ENCODE measurements at regions not wholly inside any gene's neighbourhood (a gene's known extent, or its start where the extent isn't known, plus 50 kb on each side); places are given as distances from the start of the nearest gene placed in this dataset.

DNA sequence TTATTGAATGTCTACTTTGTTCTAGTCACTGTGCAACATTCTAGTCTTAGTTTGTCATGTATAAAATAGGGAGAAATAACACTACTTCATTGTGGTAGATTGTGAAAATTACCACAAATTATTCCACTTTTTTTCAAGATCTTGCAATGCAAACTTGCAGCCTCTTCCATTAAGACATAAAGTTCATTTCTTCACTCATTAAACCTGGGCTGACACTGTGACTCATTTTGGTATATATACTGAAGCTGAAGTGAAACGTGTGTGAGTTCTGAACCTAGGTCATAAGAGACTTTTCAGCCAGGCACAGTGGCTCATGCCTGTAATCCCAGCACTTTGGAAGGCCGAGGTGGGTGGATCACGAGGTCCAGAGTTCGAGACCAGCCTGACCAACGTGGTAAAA is 329.0 kb downstream of the BCKDHB start:
- TF ChIP-seq, protein P1, sequence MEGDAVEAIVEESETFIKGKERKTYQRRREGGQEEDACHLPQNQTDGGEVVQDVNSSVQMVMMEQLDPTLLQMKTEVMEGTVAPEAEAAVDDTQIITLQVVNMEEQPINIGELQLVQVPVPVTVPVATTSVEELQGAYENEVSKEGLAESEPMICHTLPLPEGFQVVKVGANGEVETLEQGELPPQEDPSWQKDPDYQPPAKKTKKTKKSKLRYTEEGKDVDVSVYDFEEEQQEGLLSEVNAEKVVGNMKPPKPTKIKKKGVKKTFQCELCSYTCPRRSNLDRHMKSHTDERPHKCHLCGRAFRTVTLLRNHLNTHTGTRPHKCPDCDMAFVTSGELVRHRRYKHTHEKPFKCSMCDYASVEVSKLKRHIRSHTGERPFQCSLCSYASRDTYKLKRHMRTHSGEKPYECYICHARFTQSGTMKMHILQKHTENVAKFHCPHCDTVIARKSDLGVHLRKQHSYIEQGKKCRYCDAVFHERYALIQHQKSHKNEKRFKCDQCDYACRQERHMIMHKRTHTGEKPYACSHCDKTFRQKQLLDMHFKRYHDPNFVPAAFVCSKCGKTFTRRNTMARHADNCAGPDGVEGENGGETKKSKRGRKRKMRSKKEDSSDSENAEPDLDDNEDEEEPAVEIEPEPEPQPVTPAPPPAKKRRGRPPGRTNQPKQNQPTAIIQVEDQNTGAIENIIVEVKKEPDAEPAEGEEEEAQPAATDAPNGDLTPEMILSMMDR (IDR thresholded peaks at IDR 0.05): no peak
- no peak for TF ChIP-seq POLR2A (IDR thresholded peaks at IDR 0.05)
